Stimulated activated effector memory CD8-positive, alpha-beta T cell treated with anti-CD3 and anti-CD28 coated beads, Interleukin-12 subunit alpha, Interleukin-12 subunit beta, amount 100 ng/mL, for 72 hours (primary cell): ENCODE measurements at regions not wholly inside any gene's neighbourhood (a gene's known extent, or its start where the extent isn't known, plus 50 kb on each side); places are given as distances from the start of the nearest gene placed in this dataset.

ENCODE experiments used
- ATAC-seq: fragments of 150-1000 bp; cut with Tn5 transposase; 2 replicates; pipeline ENCODE4 v1.10.0; 2021
- DNase-seq, 2 donors: peaks; one replicate each; pipeline ENCODE4 v3.0.0; 2021 to 2022; ENCODE audit warnings: low spot score in 2 of 2
- H3K27ac Mint-ChIP-seq: one replicate; pipeline ENCODE4 v1.8.0; 2022; ENCODE audit warnings: mild to moderate bottlenecking, mixed read lengths
- H3K36me3 Mint-ChIP-seq: one replicate; pipeline ENCODE4 v1.8.0; 2022; ENCODE audit warnings: mild to moderate bottlenecking, mixed read lengths
- H3K4me1 Mint-ChIP-seq: one replicate; pipeline ENCODE4 v1.8.0; 2022; ENCODE audit warnings: mixed read lengths
- H3K4me3 Mint-ChIP-seq: one replicate; pipeline ENCODE4 v1.8.0; 2022; ENCODE audit warnings: mild to moderate bottlenecking, mixed read lengths
- H3K9me3 Mint-ChIP-seq: one replicate; pipeline ENCODE4 v1.8.0; 2022; ENCODE audit warnings: mixed read lengths

GRCh38 chr2:149924028-149924427 lies 336.5 kb upstream of the MMADHC start:
- H3K4me1 Mint-ChIP-seq: no peaks in the 10 kb centered on the region

GRCh38 chr2:149921911-149922616 lies 334.5 kb upstream of the MMADHC start:
- peaks cover 16% of the 10 kb centered on the region for H3K9me3 Mint-ChIP-seq
- no peak for DNase-seq
- H3K27ac Mint-ChIP-seq: no peak overlapping the region
- ATAC-seq: no peak
- no peak overlapping the region for H3K4me3 Mint-ChIP-seq
- no peaks in the 10 kb centered on the region for H3K36me3 Mint-ChIP-seq
- no peaks in the 10 kb centered on the region for H3K4me1 Mint-ChIP-seq

More at GRCh38 chr2:149924028-149924427, 336.5 kb upstream of the MMADHC start:
- H3K9me3 Mint-ChIP-seq: peaks cover 11% of the 10 kb centered on the region
- ATAC-seq: no peak
- no peak overlapping the region for H3K4me3 Mint-ChIP-seq
- H3K27ac Mint-ChIP-seq: no peak overlapping the region
- no peaks in the 10 kb centered on the region for H3K36me3 Mint-ChIP-seq
- DNase-seq: no peak

GRCh38 chr2:149920389-149920788 lies 332.8 kb upstream of the MMADHC start:
- H3K27ac Mint-ChIP-seq: no peak overlapping the region
- no peaks in the 10 kb centered on the region for H3K36me3 Mint-ChIP-seq
- H3K4me3 Mint-ChIP-seq: no peak overlapping the region
- H3K9me3 Mint-ChIP-seq: peaks cover 14% of the 10 kb centered on the region
- no peak for ATAC-seq
- no peak for DNase-seq
- H3K4me1 Mint-ChIP-seq: no peaks in the 10 kb centered on the region

GRCh38 chr2:149915151-149915550 lies 327.6 kb upstream of the MMADHC start:
- DNase-seq (no peak), ATAC-seq (no peak)
- Mint-ChIP-seq H3K36me3 (no peaks in the 10 kb centered on the region), H3K4me3 (no peak overlapping the region), H3K4me1 (no peaks in the 10 kb centered on the region), H3K9me3 (peaks cover 19% of the 10 kb centered on the region), H3K27ac (no peak overlapping the region)

- H3K4me3 Mint-ChIP-seq: no peak overlapping the region
- H3K27ac Mint-ChIP-seq: no peak overlapping the region
- H3K4me1 Mint-ChIP-seq: no peaks in the 10 kb centered on the region
- ATAC-seq (no peak), DNase-seq (no peak)
- H3K36me3 Mint-ChIP-seq: no peaks in the 10 kb centered on the region
- H3K9me3 Mint-ChIP-seq: peaks cover 9% of the 10 kb centered on the region
Measured at GRCh38 chr2:149908726-149909683, 321.4 kb upstream of the MMADHC start.

- Mint-ChIP-seq H3K4me3 (no peak overlapping the region), H3K36me3 (no peaks in the 10 kb centered on the region), H3K9me3 (peaks cover 8% of the 10 kb centered on the region), H3K4me1 (no peaks in the 10 kb centered on the region), H3K27ac (no peak overlapping the region)
- DNase-seq (no peak), ATAC-seq (no peak)
Measured at GRCh38 chr2:149906886-149907285, 319.3 kb upstream of the MMADHC start.

GRCh38 chr2:149904352-149905175 lies 317.0 kb upstream of the MMADHC start:
- H3K27ac Mint-ChIP-seq: no peak overlapping the region
- H3K4me3 Mint-ChIP-seq: no peak overlapping the region
- H3K4me1 Mint-ChIP-seq: no peaks in the 10 kb centered on the region
- DNase-seq (no peak), ATAC-seq (no peak)
- peaks cover 2% of the 10 kb centered on the region for H3K9me3 Mint-ChIP-seq
- H3K36me3 Mint-ChIP-seq: no peaks in the 10 kb centered on the region

- no peaks in the 10 kb centered on the region for H3K36me3 Mint-ChIP-seq
- DNase-seq (no peak), ATAC-seq (no peak)
- no peaks in the 10 kb centered on the region for H3K4me1 Mint-ChIP-seq
- H3K4me3 Mint-ChIP-seq: no peak overlapping the region
- H3K9me3 Mint-ChIP-seq: peaks cover 2% of the 10 kb centered on the region
- H3K27ac Mint-ChIP-seq: no peak overlapping the region
Measured at GRCh38 chr2:149903626-149904025, 316.1 kb upstream of the MMADHC start.

- ATAC-seq: no peak
- no peaks in the 10 kb centered on the region for H3K4me1 Mint-ChIP-seq
- H3K9me3 Mint-ChIP-seq: peaks cover 2% of the 10 kb centered on the region
Measured at GRCh38 chr2:149902081-149902480, 314.5 kb upstream of the MMADHC start.

GRCh38 chr2:149901231-149901859 lies 313.8 kb upstream of the MMADHC start:
- DNase-seq (no peak), ATAC-seq (no peak)
- Mint-ChIP-seq H3K4me3 (no peak overlapping the region), H3K36me3 (no peaks in the 10 kb centered on the region), H3K9me3 (peaks cover 2% of the 10 kb centered on the region), H3K4me1 (no peaks in the 10 kb centered on the region), H3K27ac (no peak overlapping the region)

More at GRCh38 chr2:149902081-149902480, 314.5 kb upstream of the MMADHC start:
- no peaks in the 10 kb centered on the region for H3K36me3 Mint-ChIP-seq
- no peak overlapping the region for H3K4me3 Mint-ChIP-seq
- DNase-seq: no peak
- H3K27ac Mint-ChIP-seq: no peak overlapping the region

- DNase-seq (no peak), ATAC-seq (no peak)
- H3K9me3 Mint-ChIP-seq: peaks cover 8% of the 10 kb centered on the region
- H3K36me3 Mint-ChIP-seq: no peaks in the 10 kb centered on the region
- H3K4me3 Mint-ChIP-seq: no peak overlapping the region
- H3K27ac Mint-ChIP-seq: no peak overlapping the region
- no peaks in the 10 kb centered on the region for H3K4me1 Mint-ChIP-seq
Measured at GRCh38 chr2:149899390-149899789, 311.8 kb upstream of the MMADHC start.

- ATAC-seq (no peak), DNase-seq (no peak)
- Mint-ChIP-seq H3K9me3 (peaks cover 10% of the 10 kb centered on the region), H3K4me3 (no peak overlapping the region), H3K4me1 (no peaks in the 10 kb centered on the region), H3K36me3 (no peaks in the 10 kb centered on the region), H3K27ac (no peak overlapping the region)
Measured at GRCh38 chr2:149894760-149895159, 307.2 kb upstream of the MMADHC start.

- Mint-ChIP-seq H3K27ac (no peak overlapping the region), H3K4me3 (no peak overlapping the region), H3K36me3 (no peaks in the 10 kb centered on the region), H3K4me1 (no peaks in the 10 kb centered on the region), H3K9me3 (peaks cover 14% of the 10 kb centered on the region)
- DNase-seq: no peak
- no peak for ATAC-seq
Measured at GRCh38 chr2:149894226-149894625, 306.7 kb upstream of the MMADHC start.

- no peaks in the 10 kb centered on the region for H3K36me3 Mint-ChIP-seq
- ATAC-seq: no peak
- H3K4me3 Mint-ChIP-seq: no peak overlapping the region
- peaks cover 14% of the 10 kb centered on the region for H3K9me3 Mint-ChIP-seq
- no peak for DNase-seq
- H3K4me1 Mint-ChIP-seq: no peaks in the 10 kb centered on the region
- H3K27ac Mint-ChIP-seq: no peak overlapping the region
Measured at GRCh38 chr2:149892563-149892962, 305.0 kb upstream of the MMADHC start.

GRCh38 chr2:149885946-149886345 lies 298.4 kb upstream of the MMADHC start:
- no peak for DNase-seq
- no peak overlapping the region for H3K4me3 Mint-ChIP-seq

More at GRCh38 chr2:149885946-149886345, 298.4 kb upstream of the MMADHC start:
- Mint-ChIP-seq H3K9me3 (peaks cover 11% of the 10 kb centered on the region), H3K4me1 (no peaks in the 10 kb centered on the region), H3K36me3 (no peaks in the 10 kb centered on the region), H3K27ac (no peak overlapping the region)
- ATAC-seq: no peak
